Calu3 (cell line): ENCODE measurements at regions not wholly inside any gene's neighbourhood (a gene's known extent, or its start where the extent isn't known, plus 50 kb on each side); places are given as distances from the start of the nearest gene placed in this dataset.
A peak's percentile ranks its signal among the peaks of the same experiment; 100 is the strongest.

Source experiments
- BruUV-seq: library from RNA; stranded (reverse); fragments of 400-500 nt; replicated peaks from 2 replicates; lab custom pipeline; 2021; lab: Mats Ljungman, UMichigan
- CTCF ChIA-PET: fragments of 300-600 bp; sonication (Branson Sonifier 250); formaldehyde crosslinking; loops from one replicate; lab custom pipeline; 2022; ENCODE audit warnings: antibody characterized with exemption; lab: Charles Lee
- DNase-seq: peaks from one replicate; pipeline ENCODE4 v3.0.0; 2022
- H3K27ac Mint-ChIP-seq: one replicate; pipeline ENCODE4 v1.8.0; 2022; ENCODE audit warnings: mixed read lengths; ENCODE audit not compliant: unreplicated experiment
- H3K27me3 Mint-ChIP-seq: one replicate; pipeline ENCODE4 v1.8.0; 2022; ENCODE audit warnings: mixed read lengths; ENCODE audit not compliant: unreplicated experiment
- H3K36me3 Mint-ChIP-seq: one replicate; pipeline ENCODE4 v1.8.0; 2022; ENCODE audit warnings: mild to moderate bottlenecking, moderate library complexity, mixed read lengths; ENCODE audit not compliant: insufficient read depth, unreplicated experiment
- H3K4me1 Mint-ChIP-seq: one replicate; pipeline ENCODE4 v1.8.0; 2022; ENCODE audit warnings: mild to moderate bottlenecking, low read depth, mixed read lengths; ENCODE audit not compliant: unreplicated experiment
- H3K4me3 Mint-ChIP-seq: one replicate; pipeline ENCODE4 v1.8.0; 2022; ENCODE audit warnings: mild to moderate bottlenecking, low read depth, moderate library complexity, mixed read lengths; ENCODE audit not compliant: unreplicated experiment
- H3K9me3 Mint-ChIP-seq: one replicate; pipeline ENCODE4 v1.8.0; 2022; ENCODE audit warnings: low read depth, mixed read lengths; ENCODE audit not compliant: unreplicated experiment
- intact Hi-C: fragments of 100-400 bp; cut with micrococcal nuclease; formaldehyde crosslinking; loops from one replicate; pipeline ENCODE4 v1.10.0; 2022; ENCODE audit not compliant: unreplicated experiment
- TF ChIP-seq, protein P1 (sequence below): fragments of 200-600 bp; IDR thresholded peaks from one replicate; pipeline ENCODE4 v1.8.0; 2022; ENCODE audit warnings: antibody characterized with exemption; ENCODE audit not compliant: unreplicated experiment

DNA sequence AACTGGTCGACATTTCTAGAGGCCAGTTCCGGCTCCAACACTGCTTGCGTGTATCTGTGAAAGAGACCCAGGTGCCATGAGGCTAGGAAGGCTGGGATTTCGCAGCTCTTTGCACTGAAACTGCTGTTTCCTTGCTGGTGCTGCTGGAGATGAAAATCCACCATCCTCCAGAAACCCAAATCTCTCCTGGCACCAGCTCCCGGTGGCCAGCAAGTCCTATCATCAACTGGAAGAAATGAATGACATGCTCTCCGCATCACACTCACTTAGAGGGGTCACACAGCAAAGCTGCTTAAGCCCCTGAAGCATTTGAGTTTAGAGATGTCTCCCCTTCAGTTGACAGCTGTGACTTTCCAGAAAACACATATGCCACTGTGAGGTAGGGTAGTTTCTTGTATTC lies 471.8 kb upstream of the PROK2 start:
- Mint-ChIP-seq H3K27me3 (peaks cover 84% of the 10 kb centered on the region), H3K27ac (no peak overlapping the region), H3K9me3 (no peaks in the 10 kb centered on the region), H3K4me1 (peaks cover 10% of the 10 kb centered on the region), H3K36me3 (no peaks in the 10 kb centered on the region), H3K4me3 (no peak overlapping the region)
- TF ChIP-seq, protein P1, sequence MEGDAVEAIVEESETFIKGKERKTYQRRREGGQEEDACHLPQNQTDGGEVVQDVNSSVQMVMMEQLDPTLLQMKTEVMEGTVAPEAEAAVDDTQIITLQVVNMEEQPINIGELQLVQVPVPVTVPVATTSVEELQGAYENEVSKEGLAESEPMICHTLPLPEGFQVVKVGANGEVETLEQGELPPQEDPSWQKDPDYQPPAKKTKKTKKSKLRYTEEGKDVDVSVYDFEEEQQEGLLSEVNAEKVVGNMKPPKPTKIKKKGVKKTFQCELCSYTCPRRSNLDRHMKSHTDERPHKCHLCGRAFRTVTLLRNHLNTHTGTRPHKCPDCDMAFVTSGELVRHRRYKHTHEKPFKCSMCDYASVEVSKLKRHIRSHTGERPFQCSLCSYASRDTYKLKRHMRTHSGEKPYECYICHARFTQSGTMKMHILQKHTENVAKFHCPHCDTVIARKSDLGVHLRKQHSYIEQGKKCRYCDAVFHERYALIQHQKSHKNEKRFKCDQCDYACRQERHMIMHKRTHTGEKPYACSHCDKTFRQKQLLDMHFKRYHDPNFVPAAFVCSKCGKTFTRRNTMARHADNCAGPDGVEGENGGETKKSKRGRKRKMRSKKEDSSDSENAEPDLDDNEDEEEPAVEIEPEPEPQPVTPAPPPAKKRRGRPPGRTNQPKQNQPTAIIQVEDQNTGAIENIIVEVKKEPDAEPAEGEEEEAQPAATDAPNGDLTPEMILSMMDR, result no peak
- no peak for DNase-seq
- BruUV-seq, result no TSS peak
- intact Hi-C loops, result no loop called here
- CTCF ChIA-PET, result no interaction called here

DNA sequence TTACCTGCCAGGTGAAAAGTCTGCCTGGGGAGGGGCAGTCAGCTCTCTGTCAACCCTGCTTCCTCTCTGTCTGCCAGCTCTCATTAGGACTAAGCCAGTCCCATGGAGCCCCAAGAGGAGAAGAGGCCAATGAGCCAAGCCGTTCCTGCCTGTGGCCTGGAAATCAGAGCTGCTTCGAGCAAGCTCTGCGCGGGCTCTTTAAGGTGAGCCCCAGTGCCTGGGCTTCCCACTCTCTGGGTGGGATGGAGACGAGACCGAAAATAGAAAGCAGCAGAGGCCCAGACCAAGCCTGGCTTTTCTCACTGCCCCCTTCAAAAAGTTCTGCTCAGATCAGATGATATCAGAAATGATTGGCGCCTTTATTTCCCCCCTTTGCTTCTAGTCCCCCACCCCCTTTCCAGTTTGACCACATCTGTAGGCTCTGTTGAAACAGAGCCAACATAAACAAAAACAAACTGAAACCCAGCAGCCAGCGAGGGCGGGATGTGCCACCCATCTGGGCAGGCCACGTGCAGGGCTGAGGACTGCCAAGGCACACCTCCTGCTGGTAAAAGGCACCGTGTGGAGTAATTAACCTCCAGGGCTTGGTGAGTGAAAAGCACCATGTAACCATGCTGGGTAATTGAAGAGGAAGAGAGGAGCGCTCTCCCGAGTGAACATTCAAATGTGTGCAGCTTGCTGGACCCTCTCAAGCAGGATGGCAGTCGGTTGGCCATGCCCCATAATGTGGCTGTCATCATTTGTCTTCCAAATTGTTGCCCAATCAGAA lies 471.0 kb upstream of the PROK2 start:
- no peaks in the 10 kb centered on the region for H3K36me3 Mint-ChIP-seq
- H3K9me3 Mint-ChIP-seq, result no peaks in the 10 kb centered on the region
- CTCF ChIA-PET, result interaction anchor here (0.6 kb wide), 1 partner anchor 10 kb away, joined by 3 read pairs; no protein-coding TSS in a partner anchor
- H3K27ac Mint-ChIP-seq, result no peak overlapping the region
- H3K4me1 Mint-ChIP-seq, result peaks cover 10% of the 10 kb centered on the region
- peak; percentile 58 for DNase-seq
- H3K27me3 Mint-ChIP-seq, result peaks cover 84% of the 10 kb centered on the region
- BruUV-seq, result no TSS peak
- no peak overlapping the region for H3K4me3 Mint-ChIP-seq
- TF ChIP-seq, protein P1, result no peak
- intact Hi-C loops, result no loop called here

DNA sequence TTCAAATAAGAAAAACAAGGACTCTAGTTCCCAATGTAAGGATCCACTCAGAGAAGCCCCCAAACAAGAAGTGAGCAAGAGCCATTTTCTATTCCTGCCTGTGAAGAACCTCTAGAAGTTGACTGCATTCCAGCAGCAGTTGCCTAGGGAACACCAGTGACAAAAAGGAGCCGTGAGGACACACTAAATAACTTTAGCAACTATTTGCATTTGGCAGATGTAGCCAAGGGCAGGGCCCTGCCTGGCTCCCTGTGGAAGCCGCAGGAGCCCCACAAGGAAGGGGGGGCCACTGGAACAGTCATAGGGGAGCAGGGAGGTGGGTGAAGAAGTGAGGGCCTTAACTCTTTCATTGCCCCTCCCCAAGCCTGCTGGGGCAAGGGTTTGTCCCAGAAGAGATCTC lies 470.2 kb upstream of the PROK2 start:
- Mint-ChIP-seq H3K9me3 (no peaks in the 10 kb centered on the region), H3K27ac (no peak overlapping the region), H3K4me1 (peaks cover 10% of the 10 kb centered on the region), H3K27me3 (peaks cover 84% of the 10 kb centered on the region), H3K36me3 (no peaks in the 10 kb centered on the region), H3K4me3 (no peak overlapping the region)
- intact Hi-C loops, result no loop called here
- TF ChIP-seq, protein P1, result no peak
- BruUV-seq, result no TSS peak
- CTCF ChIA-PET, result interaction anchor here (0.6 kb wide), 2 partner anchors 10 to 28 kb away, joined by 3 read pairs; no protein-coding TSS in a partner anchor
- DNase-seq, result no peak

DNA sequence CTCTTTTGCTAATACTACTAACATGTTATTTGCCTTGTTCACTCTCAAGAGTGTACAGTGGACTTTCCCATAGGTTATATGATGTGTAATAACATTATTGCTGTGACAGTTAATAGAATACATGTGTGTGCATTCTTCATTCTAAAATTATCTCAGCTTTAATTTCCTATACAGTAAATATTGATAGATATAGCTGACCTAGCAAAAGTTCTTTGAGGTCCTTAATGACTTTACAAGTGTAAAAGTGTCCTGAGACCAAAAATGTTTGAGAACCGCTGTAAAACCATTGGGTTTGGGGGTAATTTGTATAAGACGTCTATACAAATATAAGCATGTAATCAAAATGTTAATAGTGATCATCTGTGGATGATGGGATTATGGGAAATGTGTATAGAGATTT lies 469.5 kb upstream of the PROK2 start:
- intact Hi-C loops, result no loop called here
- Mint-ChIP-seq H3K4me1 (peaks cover 10% of the 10 kb centered on the region), H3K36me3 (no peaks in the 10 kb centered on the region), H3K4me3 (no peak overlapping the region), H3K9me3 (no peaks in the 10 kb centered on the region), H3K27ac (no peak overlapping the region), H3K27me3 (peaks cover 82% of the 10 kb centered on the region)
- TF ChIP-seq, protein P1, result no peak
- BruUV-seq, result no TSS peak
- CTCF ChIA-PET, result interaction anchor here (0.5 kb wide), 1 partner anchor 31 kb away, joined by 3 read pairs; no protein-coding TSS in a partner anchor
- no peak for DNase-seq
